ENCODE measurements at regions not wholly inside any gene's neighbourhood (a gene's known extent, or its start where the extent isn't known, plus 50 kb on each side); places are given as distances from the start of the nearest gene placed in this dataset.

DNA sequence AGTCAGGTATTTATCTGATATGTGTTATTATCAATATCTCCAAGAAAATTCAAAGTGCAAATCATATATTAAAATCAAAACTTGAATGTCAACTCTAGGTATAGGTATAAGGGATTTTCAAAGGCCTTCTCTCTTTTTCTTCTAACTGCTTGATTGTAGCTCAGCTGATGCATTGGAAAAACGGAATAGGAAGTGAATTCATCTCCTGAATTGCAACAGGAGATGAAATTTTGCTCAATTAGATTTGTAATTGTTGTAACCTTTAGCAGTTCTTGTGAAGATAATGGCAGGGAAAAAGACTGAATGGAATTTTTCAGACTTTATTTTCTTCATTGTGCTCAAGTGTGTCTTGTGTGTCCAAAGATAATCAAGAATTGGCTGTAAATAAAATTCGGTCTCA, 190.2 kb upstream of the KCNJ16 start:
- Histone ChIP-seq H3K27ac (ENCODE audit: low read depth, low read length) (no peak overlapping the region), H3K4me3 (ENCODE audit: low read depth, low read length) (no peak overlapping the region), H3K9me3 (ENCODE audit: control insufficient read depth, insufficient read depth, low read length) (no peaks in the 10 kb centered on the region), H3K27me3 (ENCODE audit: control insufficient read depth, insufficient read depth, low read length) (no peaks in the 10 kb centered on the region)
- DNase-seq (ENCODE audit: low read depth, low spot score) = no peak
- no peak for TF ChIP-seq CTCF (IDR thresholded peaks at IDR 0.05; ENCODE audit: low read depth, low read length)
- ChIA-PET POLR2A (no interaction called here), CTCF (interaction anchor here (0.6 to 1.0 kb wide), 2 partner anchors 278 to 341 kb away, joined by 3 read pairs; no protein-coding TSS in a partner anchor)

DNA sequence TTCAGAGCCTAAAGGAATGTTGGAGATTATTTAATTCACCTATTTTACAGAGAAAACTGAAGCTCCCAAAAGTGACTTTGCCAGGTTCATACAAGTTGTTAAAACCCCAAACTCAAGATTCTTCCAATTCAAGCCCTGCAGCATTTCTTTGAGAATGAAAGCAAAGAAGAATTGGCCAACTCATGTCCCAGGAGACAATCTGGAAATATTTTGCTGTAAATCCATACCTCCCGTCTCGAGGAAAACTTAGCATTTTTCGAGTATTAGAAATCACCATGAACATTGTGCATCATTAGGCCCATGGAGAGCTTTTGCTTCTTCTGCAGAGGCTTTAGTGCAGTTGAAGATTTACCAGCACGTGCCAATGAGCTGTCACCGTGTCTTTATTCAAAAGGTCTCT, 176.4 kb upstream of the KCNJ16 start:
- ChIA-PET POLR2A (no interaction called here), CTCF (no interaction called here)
- no peak for DNase-seq (ENCODE audit: low read depth, low spot score)
- no peak for TF ChIP-seq CTCF (IDR thresholded peaks at IDR 0.05; ENCODE audit: low read depth, low read length)
- H3K27ac ChIP-seq (ENCODE audit: low read depth, low read length) = no peak overlapping the region
- no peak overlapping the region for H3K4me3 ChIP-seq (ENCODE audit: low read depth, low read length)
- no peaks in the 10 kb centered on the region for H3K9me3 ChIP-seq (ENCODE audit: control insufficient read depth, insufficient read depth, low read length)
- H3K27me3 ChIP-seq (ENCODE audit: control insufficient read depth, insufficient read depth, low read length) = no peaks in the 10 kb centered on the region

GRCh38 chr17:69900101-69900500, 174.9 kb upstream of the KCNJ16 start:
- Histone ChIP-seq H3K27ac (ENCODE audit: low read depth, low read length) (no peak overlapping the region), H3K4me3 (ENCODE audit: low read depth, low read length) (no peak overlapping the region), H3K9me3 (ENCODE audit: control insufficient read depth, insufficient read depth, low read length) (no peaks in the 10 kb centered on the region), H3K27me3 (ENCODE audit: control insufficient read depth, insufficient read depth, low read length) (no peaks in the 10 kb centered on the region)
- CTCF ChIA-PET = no interaction called here
- POLR2A ChIA-PET = no interaction called here
- no peak for DNase-seq (ENCODE audit: low read depth, low spot score)
- TF ChIP-seq CTCF (IDR thresholded peaks at IDR 0.05; ENCODE audit: low read depth, low read length) = no peak

GRCh38 chr17:69900829-69901228, 174.2 kb upstream of the KCNJ16 start:
- no peak overlapping the region for H3K27ac ChIP-seq (ENCODE audit: low read depth, low read length)
- no peak for DNase-seq (ENCODE audit: low read depth, low spot score)
- ChIA-PET CTCF (no interaction called here), POLR2A (no interaction called here)
- no peak overlapping the region for H3K4me3 ChIP-seq (ENCODE audit: low read depth, low read length)
- H3K9me3 ChIP-seq (ENCODE audit: control insufficient read depth, insufficient read depth, low read length) = no peaks in the 10 kb centered on the region
- H3K27me3 ChIP-seq (ENCODE audit: control insufficient read depth, insufficient read depth, low read length) = no peaks in the 10 kb centered on the region
- no peak for TF ChIP-seq CTCF (IDR thresholded peaks at IDR 0.05; ENCODE audit: low read depth, low read length)

- no peak for DNase-seq (ENCODE audit: low read depth, low spot score)
- H3K9me3 ChIP-seq (ENCODE audit: control insufficient read depth, insufficient read depth, low read length) = no peaks in the 10 kb centered on the region
- no peak overlapping the region for H3K4me3 ChIP-seq (ENCODE audit: low read depth, low read length)
- CTCF ChIA-PET = interaction anchor here (1.5 to 2.7 kb wide), 4 partner anchors 238 to 380 kb away, joined by 5 to 10 read pairs (median 6); no protein-coding TSS in a partner anchor
- no peak for TF ChIP-seq CTCF (IDR thresholded peaks at IDR 0.05; ENCODE audit: low read depth, low read length)
- POLR2A ChIA-PET = no interaction called here
- H3K27me3 ChIP-seq (ENCODE audit: control insufficient read depth, insufficient read depth, low read length) = no peaks in the 10 kb centered on the region
- no peak overlapping the region for H3K27ac ChIP-seq (ENCODE audit: low read depth, low read length)
These were observed 168.7 kb upstream of the KCNJ16 start for GRCh38 chr17:69906306-69906705.

Data from AG04450 (cell line).